HCT116 (cell line): ENCODE measurements at regions not wholly inside any gene's neighbourhood (a gene's known extent, or its start where the extent isn't known, plus 50 kb on each side); places are given as distances from the start of the nearest gene placed in this dataset.

Experiments used
- ATAC-seq: fragments of 200-7000 bp; cut with Tn5 transposase; 2 replicates; pipeline ENCODE4 v1.9.1; 2020; ENCODE audit warnings: mild to moderate bottlenecking, moderate library complexity
- BruUV-seq: library from RNA; stranded (reverse); fragments of 400-500 nt; replicated peaks from 2 replicates; lab custom pipeline; 2021; lab: Mats Ljungman, UMichigan
- CTCF ChIA-PET: fragments of 300-600 bp; sonication (Branson Sonifier 250); formaldehyde crosslinking; loops from one replicate; lab custom pipeline; 2021; ENCODE audit warnings: antibody characterized with exemption; lab: Charles Lee
- POLR2A ChIA-PET: fragments of 300-600, 350-600 bp; sonication (Branson Sonifier 250); formaldehyde crosslinking; loops from one replicate; lab custom pipeline; 2021; ENCODE audit warnings: antibody characterized with exemption; lab: Charles Lee
- RAD21 ChIA-PET, 2 experiments: fragments of 300-600 bp; sonication (Branson Sonifier 250); formaldehyde crosslinking; loops; one replicate each; lab custom pipeline; 2023; ENCODE audit warnings: low total read pairs in 2 of 2; ENCODE audit not compliant: uncharacterized antibody in 2 of 2, unreplicated experiment in 2 of 2, low non-redundant PET in 1 of 2; lab: Charles Lee
- DNase-seq: peaks from one replicate; pipeline ENCODE4 v3.0.0-alpha.2; 2010; ENCODE audit warnings: low read depth, low spot score
- H2AFZ ChIP-seq: fragments of 200-600 bp; shearing (Covaris generic), sonication (generic); 2 replicates; pipeline ENCODE4 v1.6.1; 2017; ENCODE audit warnings: low read depth, mixed run types, mixed read lengths, antibody characterized with exemption, low read length; ENCODE audit not compliant: poor library complexity, severe bottlenecking
- H3K27ac ChIP-seq: 2 replicates; pipeline ENCODE4 v1.5.1; 2012; ENCODE audit warnings: low read depth, low read length
- H3K27me3 ChIP-seq: fragments of 200-600 bp; sonication (generic); 2 replicates; pipeline ENCODE4 v1.6.1; 2016; ENCODE audit warnings: mixed run types, low read length, mixed read lengths; ENCODE audit not compliant: insufficient read depth
- H3K36me3 ChIP-seq, 2 experiments: fragments of 200-500 bp in 1 of 2; fragments of 200-600 bp in 1 of 2; sonication (Bioruptor generic) in 1 of 2; sonication (generic) in 1 of 2; 2 replicates each; pipeline versions ENCODE4 v1.5.1 to v1.6.1; 2014 to 2016; ENCODE audit warnings: low read length in 2 of 2, inconsistent platforms in 1 of 2, mixed read lengths in 1 of 2, mixed run types in 1 of 2; ENCODE audit not compliant: insufficient read depth in 2 of 2, control insufficient read depth in 1 of 2
- H3K4me1 ChIP-seq, 2 experiments: fragments of 200-600 bp in 1 of 2; sonication (generic) in 1 of 2; 2 replicates each; pipeline versions ENCODE4 v1.5.1 to v1.6.1; 2012 to 2017; ENCODE audit warnings: low read length in 2 of 2, inconsistent platforms in 1 of 2, mild to moderate bottlenecking in 1 of 2, mixed read lengths in 1 of 2, mixed run types in 1 of 2, moderate library complexity in 1 of 2; ENCODE audit not compliant: insufficient read depth in 2 of 2, control insufficient read depth in 1 of 2
- H3K4me2 ChIP-seq: fragments of 200-600 bp; sonication (generic); 2 replicates; pipeline ENCODE4 v1.6.1; 2017; ENCODE audit warnings: mixed run types, low read length, mixed read lengths
- H3K4me3 ChIP-seq, 2 experiments: fragments of 200-600 bp in 1 of 2; sonication (generic) in 1 of 2; replicated peaks in 1 of 2; 2 replicates each; pipeline ENCODE4 v1.5.1; 2011 to 2016; ENCODE audit warnings: low read length in 2 of 2, control low read depth in 1 of 2, low read depth in 1 of 2, mild to moderate bottlenecking in 1 of 2, mixed read lengths in 1 of 2, mixed run types in 1 of 2
- H3K79me2 ChIP-seq: fragments of 200-600 bp; sonication (generic); 2 replicates; pipeline ENCODE4 v1.6.1; 2017; ENCODE audit warnings: mild to moderate bottlenecking, mixed run types, low read length, moderate library complexity, mixed read lengths; ENCODE audit not compliant: insufficient read depth
- H3K9ac ChIP-seq: fragments of 200-600 bp; sonication (generic); 2 replicates; pipeline ENCODE4 v1.6.1; 2016; ENCODE audit warnings: low read length, mixed read lengths
- H3K9me2 ChIP-seq: fragments of 200-600 bp; sonication (generic), shearing (Covaris generic); 2 replicates; pipeline ENCODE4 v1.6.1; 2017; ENCODE audit warnings: mixed run types, mild to moderate bottlenecking, moderate library complexity; ENCODE audit not compliant: insufficient read depth
- H3K9me3 ChIP-seq, 2 experiments: fragments of 200-500 bp in 1 of 2; fragments of 200-600 bp in 1 of 2; sonication (Bioruptor generic) in 1 of 2; sonication (generic) in 1 of 2; 2 replicates each; pipeline ENCODE4 v1.6.1; 2014 to 2017; ENCODE audit warnings: low read length in 2 of 2, mixed read lengths in 2 of 2, inconsistent platforms in 1 of 2, low read depth in 1 of 2, mild to moderate bottlenecking in 1 of 2, mixed run types in 1 of 2, moderate library complexity in 1 of 2; ENCODE audit not compliant: control insufficient read depth in 1 of 2, insufficient read depth in 1 of 2
- H4K20me1 ChIP-seq: fragments of 200-600 bp; sonication (generic), shearing (Covaris generic); 2 replicates; pipeline ENCODE4 v1.6.1; 2017; ENCODE audit warnings: mixed run types, mild to moderate bottlenecking, moderate library complexity; ENCODE audit not compliant: insufficient read depth
- EGR1 ChIP-seq: IDR thresholded peaks from 2 replicates; pipeline ENCODE4 v1.6.1; 2012; ENCODE audit warnings: low read depth
- ELF1 ChIP-seq: IDR thresholded peaks from 2 replicates; pipeline ENCODE4 v1.6.1; 2012; ENCODE audit warnings: low read depth, borderline replicate concordance
- EZH2 ChIP-seq: fragments of 200-600 bp; sonication (generic); IDR thresholded peaks from 2 replicates; pipeline ENCODE4 v1.6.1; 2017; ENCODE audit warnings: antibody characterized with exemption, mixed run types
- EZH2phosphoT487 ChIP-seq: fragments of 200-600 bp; IDR thresholded peaks from 2 replicates; pipeline ENCODE4 v1.6.1; 2018; ENCODE audit warnings: antibody characterized with exemption, borderline replicate concordance
- FOSL1 ChIP-seq: IDR thresholded peaks from 2 replicates; pipeline ENCODE4 v1.6.1; 2012; ENCODE audit warnings: low read depth
- JUND ChIP-seq: IDR thresholded peaks from 2 replicates; pipeline ENCODE4 v1.6.1; 2012
- RAD21 ChIP-seq: IDR thresholded peaks from 2 replicates; pipeline ENCODE4 v1.6.1; 2012; ENCODE audit warnings: low read depth, mild to moderate bottlenecking
- SP1 ChIP-seq: IDR thresholded peaks from 2 replicates; pipeline ENCODE4 v1.6.1; 2012; ENCODE audit warnings: low read depth
- TCF7L2 ChIP-seq: IDR thresholded peaks from 2 replicates; pipeline ENCODE4 v1.7.0; 2011; ENCODE audit warnings: borderline replicate concordance, inconsistent platforms; ENCODE audit not compliant: insufficient read depth, insufficient read length; ENCODE audit errors: extremely low read depth
- YY1 ChIP-seq: IDR thresholded peaks from 2 replicates; pipeline ENCODE4 v1.6.1; 2011; ENCODE audit warnings: low read length, low read depth, moderate library complexity, mild to moderate bottlenecking; ENCODE audit not compliant: insufficient replicate concordance; ENCODE audit errors: extremely low read depth
- intact Hi-C: fragments of 100-400 bp; cut with micrococcal nuclease; formaldehyde crosslinking; loops from 2 replicates; pipeline ENCODE4 v1.10.0; 2022
- TF ChIP-seq, protein P1 (sequence below): IDR thresholded peaks from 2 replicates; pipeline ENCODE4 v1.6.1; 2012

DNA sequence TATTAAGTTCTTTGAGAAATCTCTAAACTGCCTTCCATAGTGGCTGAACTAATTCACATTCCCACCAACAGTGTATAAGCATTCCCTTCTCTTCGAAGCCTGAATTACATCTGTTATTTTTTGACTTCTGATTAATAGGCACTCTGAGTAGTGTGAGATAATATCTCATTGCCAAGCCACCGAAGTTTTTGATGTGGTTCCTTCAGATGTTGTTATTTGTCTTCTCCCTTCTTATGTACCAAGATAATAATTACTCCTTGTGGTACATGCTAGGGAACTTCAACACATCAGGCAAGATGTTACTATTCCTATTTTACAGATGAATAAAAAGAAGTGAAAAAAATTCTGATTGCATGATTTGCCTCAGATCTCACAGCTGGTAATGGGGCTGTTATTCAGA lies 70.9 kb downstream of the KCTD12 start:
- H2AFZ ChIP-seq, result no peak overlapping the region
- no peak overlapping the region for H3K27ac ChIP-seq
- RAD21 ChIA-PET, result no interaction called here
- no peak for TF ChIP-seq SP1
- TF ChIP-seq FOSL1, result no peak
- no peak for TF ChIP-seq ELF1
- TF ChIP-seq EGR1, result no peak
- no peak for TF ChIP-seq JUND
- TF ChIP-seq, protein P1, sequence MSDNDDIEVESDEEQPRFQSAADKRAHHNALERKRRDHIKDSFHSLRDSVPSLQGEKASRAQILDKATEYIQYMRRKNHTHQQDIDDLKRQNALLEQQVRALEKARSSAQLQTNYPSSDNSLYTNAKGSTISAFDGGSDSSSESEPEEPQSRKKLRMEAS, result no peak
- no peak for TF ChIP-seq EZH2phosphoT487
- no peak for TF ChIP-seq EZH2
- H4K20me1 ChIP-seq, result no peaks in the 10 kb centered on the region
- BruUV-seq, result no TSS peak
- DNase-seq (no peak), ATAC-seq (no peak)
- CTCF ChIA-PET, result no interaction called here
- H3K79me2 ChIP-seq, result no peaks in the 10 kb centered on the region
- H3K9me2 ChIP-seq, result no peaks in the 10 kb centered on the region
- H3K27me3 ChIP-seq, result peaks cover 14% of the 10 kb centered on the region; the same call in 1 of the 2 replicates
- H3K36me3 ChIP-seq, result no peaks in the 10 kb centered on the region
- H3K4me2 ChIP-seq, result no peak overlapping the region
- H3K9ac ChIP-seq, result no peak overlapping the region
- intact Hi-C loops, result no loop called here
- H3K9me3 ChIP-seq, result no peaks in the 10 kb centered on the region
- POLR2A ChIA-PET, result no interaction called here
- H3K4me1 ChIP-seq, result no peaks in the 10 kb centered on the region
- H3K4me3 ChIP-seq, result no peak overlapping the region

DNA sequence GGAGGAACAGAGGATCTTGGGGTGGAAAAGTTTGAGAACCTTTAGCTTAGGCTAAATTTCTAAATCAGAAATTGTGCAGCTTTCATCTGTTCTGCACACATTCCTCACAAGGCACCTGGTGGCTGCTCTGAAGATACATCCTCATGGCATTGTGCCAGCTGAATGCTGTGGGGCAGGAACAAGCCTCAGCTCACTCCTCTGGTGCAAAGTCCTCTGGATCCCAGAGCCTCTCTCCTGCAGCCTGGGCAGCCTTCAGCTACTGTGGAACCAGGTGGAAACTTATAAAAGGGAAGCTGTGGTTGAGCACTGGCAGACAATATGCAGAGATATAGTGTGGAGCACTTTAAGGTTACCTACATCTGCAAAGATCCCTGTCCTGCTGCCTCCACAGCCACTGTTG lies 72.3 kb downstream of the KCTD12 start:
- no TSS peak for BruUV-seq

More for the DNA sequence above, 72.3 kb downstream of the KCTD12 start:
- no peaks in the 10 kb centered on the region for H3K79me2 ChIP-seq
- CTCF ChIA-PET, result no interaction called here
- H3K9me3 ChIP-seq, result no peaks in the 10 kb centered on the region
- DNase-seq, result no peak
- no peak overlapping the region for H3K4me2 ChIP-seq
- no peaks in the 10 kb centered on the region for H4K20me1 ChIP-seq
- no peak overlapping the region for H3K9ac ChIP-seq
- no peak overlapping the region for H2AFZ ChIP-seq
- H3K9me2 ChIP-seq, result no peaks in the 10 kb centered on the region
- H3K4me1 ChIP-seq, result no peaks in the 10 kb centered on the region
- no peak for ATAC-seq
- POLR2A ChIA-PET, result no interaction called here
- no peaks in the 10 kb centered on the region for H3K36me3 ChIP-seq
- RAD21 ChIA-PET, result no interaction called here
- no peak overlapping the region for H3K27ac ChIP-seq
- TF ChIP-seq RAD21 (no peak), TCF7L2 (no peak), EZH2phosphoT487 (no peak), ELF1 (no peak), YY1 (no peak)
- TF ChIP-seq, protein P1, result no peak
- H3K4me3 ChIP-seq, result no peak overlapping the region
- intact Hi-C loops, result no loop called here
- H3K27me3 ChIP-seq, result peaks cover 14% of the 10 kb centered on the region; the same call in 1 of the 2 replicates
